GM12873 (cell line): ENCODE measurements at regions not wholly inside any gene's neighbourhood (a gene's known extent, or its start where the extent isn't known, plus 50 kb on each side); places are given as distances from the start of the nearest gene placed in this dataset.

Source experiments
- TF ChIP-seq, protein P1 (sequence below): IDR thresholded peaks from 2 replicates; pipeline ENCODE4 v1.5.1; 2012; ENCODE audit warnings: low read depth, mild to moderate bottlenecking, moderate library complexity, low read length, control low read depth; ENCODE audit not compliant: insufficient read depth; ENCODE audit errors: missing control alignments

DNA sequence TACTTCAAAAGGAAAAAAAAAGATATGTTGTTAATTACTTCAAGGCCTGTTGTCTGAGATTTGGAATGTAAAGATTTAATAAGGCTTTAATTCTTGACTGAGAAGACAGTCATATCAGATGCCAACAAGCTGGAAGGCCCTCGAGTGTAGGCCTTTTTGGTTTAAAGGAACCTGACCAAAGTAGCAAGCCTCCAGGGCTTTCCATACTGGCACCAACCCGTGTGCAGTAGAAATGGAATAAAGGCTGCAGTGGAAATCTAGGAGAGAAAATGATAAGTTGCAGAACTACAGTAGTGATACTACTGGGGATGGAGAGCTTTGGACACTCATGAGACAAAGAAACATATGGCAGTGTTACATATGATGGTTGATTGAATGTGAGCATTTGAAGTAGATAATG, 358.0 kb downstream of the TAF11L14 start:
- TF ChIP-seq, protein P1, sequence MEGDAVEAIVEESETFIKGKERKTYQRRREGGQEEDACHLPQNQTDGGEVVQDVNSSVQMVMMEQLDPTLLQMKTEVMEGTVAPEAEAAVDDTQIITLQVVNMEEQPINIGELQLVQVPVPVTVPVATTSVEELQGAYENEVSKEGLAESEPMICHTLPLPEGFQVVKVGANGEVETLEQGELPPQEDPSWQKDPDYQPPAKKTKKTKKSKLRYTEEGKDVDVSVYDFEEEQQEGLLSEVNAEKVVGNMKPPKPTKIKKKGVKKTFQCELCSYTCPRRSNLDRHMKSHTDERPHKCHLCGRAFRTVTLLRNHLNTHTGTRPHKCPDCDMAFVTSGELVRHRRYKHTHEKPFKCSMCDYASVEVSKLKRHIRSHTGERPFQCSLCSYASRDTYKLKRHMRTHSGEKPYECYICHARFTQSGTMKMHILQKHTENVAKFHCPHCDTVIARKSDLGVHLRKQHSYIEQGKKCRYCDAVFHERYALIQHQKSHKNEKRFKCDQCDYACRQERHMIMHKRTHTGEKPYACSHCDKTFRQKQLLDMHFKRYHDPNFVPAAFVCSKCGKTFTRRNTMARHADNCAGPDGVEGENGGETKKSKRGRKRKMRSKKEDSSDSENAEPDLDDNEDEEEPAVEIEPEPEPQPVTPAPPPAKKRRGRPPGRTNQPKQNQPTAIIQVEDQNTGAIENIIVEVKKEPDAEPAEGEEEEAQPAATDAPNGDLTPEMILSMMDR = no peak

DNA sequence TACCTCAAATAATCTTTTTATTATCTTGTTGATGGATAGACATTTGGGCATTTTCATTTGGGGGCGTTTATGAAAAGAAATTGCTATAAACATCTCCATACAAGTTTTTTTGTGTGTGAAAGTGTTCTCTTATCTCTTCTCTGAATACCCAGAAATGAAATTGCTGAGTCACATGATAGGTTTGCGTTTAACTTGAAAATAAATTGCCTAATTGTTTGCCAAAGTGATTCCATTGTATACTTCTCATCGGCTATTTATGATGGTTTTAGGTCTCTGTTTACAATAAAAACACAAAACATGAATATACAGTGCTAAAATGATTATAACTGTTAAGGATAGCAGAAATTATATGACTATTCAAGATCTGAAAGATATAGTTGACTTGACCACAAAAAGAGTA, 361.7 kb downstream of the TAF11L14 start:
- TF ChIP-seq, protein P1 = no peak

DNA sequence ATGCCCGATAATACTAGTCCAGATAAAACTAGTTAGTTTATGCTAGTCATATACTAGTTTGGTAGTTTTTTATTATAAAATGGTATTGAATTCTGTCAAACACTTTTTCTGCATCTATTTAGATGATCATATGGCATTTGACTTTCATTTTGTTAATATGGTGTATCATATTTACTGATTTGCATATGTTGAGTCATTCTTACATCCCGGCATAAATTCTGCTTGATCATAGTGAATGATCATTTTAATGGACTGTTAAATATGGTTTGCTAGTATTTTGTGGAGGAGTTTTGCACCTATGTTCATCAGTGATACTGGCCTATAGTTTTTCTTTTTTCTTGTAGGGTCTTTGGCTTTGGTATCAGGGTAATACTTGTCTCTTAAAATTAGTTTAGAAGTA, 365.6 kb downstream of the TAF11L14 start:
- TF ChIP-seq, protein P1 = no peak

DNA sequence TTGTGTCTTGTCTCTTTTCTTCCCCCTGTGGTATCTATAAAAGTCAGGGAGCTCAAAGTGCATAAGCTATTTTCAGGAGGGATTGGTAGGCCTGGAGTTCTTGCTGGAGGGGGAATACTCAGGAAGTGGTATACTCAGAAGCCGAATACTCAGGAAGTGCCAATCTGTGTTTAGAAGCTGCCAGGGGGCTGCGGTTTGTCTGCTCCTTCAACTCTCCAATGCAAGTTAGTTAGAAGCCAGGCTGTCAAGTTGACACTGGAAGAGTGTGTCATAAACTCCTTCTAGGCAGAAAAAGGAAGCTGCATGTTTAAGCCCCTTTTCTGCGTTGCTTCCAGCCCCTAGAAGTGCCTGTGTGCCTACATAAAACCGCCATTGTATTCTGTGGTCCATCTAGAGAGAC, 366.5 kb downstream of the TAF11L14 start:
- TF ChIP-seq, protein P1 = no peak

DNA sequence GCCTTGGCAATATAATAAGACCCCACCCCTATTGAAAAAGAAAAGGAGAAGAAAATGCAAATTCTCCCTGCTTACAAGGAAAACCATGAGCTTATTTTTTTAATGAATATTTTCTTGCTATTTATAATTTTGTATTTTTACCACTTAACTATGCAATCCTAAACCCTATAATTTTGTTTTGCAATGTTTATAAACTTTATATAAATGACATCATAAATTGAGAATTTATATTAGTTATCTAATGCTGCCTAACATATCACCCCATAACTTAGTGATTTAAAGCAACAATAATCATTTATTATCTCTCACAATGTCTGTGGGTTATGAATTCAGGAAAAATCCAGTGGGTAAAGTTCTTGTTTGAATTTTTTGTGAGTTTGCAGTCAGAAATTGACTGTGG, 369.1 kb downstream of the TAF11L14 start:
- TF ChIP-seq, protein P1 = no peak

DNA sequence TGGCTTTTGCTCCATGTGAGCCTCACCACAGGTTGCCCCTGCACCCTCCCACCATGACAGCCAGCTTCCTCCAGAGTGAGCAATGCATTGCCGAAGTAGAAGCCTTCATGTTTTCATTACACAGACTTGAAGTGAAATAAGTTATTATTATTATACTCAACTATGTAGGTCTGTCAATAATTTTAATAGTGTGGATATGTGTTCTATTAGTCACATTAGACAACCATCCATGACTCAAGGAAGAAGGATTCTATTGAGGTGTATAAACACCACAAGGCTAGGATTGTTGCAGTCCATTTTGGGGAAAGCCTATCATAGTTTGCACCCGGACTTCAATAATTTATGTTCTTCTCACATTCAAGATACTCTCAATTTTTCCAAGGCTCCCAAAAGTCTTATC, 369.5 kb downstream of the TAF11L14 start:
- TF ChIP-seq, protein P1 = no peak

DNA sequence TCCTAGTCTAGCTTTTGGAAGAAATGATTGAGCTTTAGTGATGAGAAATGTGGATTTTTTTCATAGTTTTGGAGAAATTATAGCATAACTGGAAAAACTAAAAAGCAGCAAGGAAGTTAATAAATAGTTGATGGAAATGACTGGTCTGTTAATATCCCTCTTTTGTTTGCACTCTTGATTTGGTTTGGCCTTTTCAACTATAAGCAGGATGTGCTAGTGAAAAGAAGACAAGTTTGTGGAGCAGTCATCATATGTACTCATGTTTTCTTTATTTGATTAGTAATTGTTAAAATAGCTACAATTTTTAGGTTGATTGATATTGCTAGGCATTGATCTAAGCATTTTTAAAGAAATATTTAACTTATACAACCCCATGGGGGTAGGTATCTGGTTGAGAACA, 374.7 kb downstream of the TAF11L14 start:
- TF ChIP-seq, protein P1 = no peak
